HCEC 1CT (cell line): ENCODE measurements at regions not wholly inside any gene's neighbourhood (a gene's known extent, or its start where the extent isn't known, plus 50 kb on each side); places are given as distances from the start of the nearest gene placed in this dataset.
"Not testable (repeated sequence)": the region's sequence is repeated elsewhere in the genome, so short reads cannot be mapped to it uniquely, and the experiment has no call there.

Experiments used
- DNase-seq: peaks from one replicate; pipeline ENCODE4 v3.0.0-alpha.2; 2017

DNA sequence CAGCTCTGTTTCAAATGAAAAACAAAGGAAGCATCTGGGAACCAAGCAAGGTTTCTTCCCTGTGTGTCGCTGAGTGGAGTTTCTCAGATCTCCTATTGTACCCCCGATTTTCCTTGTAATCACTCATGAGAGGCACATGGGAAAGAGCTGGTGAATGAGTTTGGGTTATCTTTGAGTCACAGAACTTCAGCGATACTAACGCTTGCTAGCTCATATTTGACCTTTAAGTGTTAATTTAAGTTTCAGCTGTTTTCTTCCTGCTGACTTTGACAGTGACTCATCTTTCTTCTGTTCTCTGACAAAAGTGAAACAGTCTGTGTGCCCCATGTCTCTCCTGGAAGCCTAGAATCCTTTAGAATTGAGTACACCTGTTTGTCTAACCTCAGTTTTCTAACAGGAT lies 261.1 kb upstream of the RGS17 start:
- DNase-seq = peak; percentile 73

DNA sequence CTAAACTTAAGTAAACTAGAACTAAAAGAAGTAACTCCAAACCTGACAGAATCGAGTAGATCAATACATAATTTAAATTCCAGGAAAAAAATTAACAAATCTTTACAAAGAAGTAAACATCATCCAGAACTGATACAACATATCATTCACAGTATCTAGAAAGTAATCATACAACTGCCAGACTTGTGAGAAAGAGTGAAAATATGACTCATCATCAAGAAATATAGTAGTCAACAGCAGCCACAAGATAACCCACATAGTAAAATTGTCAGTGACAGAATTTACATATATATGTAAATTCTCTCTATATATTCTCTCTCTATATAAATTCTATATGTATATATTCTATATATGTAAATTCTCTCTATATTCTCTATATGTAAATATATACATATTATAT lies 242.8 kb upstream of the RGS17 start:
- DNase-seq = no peak

DNA sequence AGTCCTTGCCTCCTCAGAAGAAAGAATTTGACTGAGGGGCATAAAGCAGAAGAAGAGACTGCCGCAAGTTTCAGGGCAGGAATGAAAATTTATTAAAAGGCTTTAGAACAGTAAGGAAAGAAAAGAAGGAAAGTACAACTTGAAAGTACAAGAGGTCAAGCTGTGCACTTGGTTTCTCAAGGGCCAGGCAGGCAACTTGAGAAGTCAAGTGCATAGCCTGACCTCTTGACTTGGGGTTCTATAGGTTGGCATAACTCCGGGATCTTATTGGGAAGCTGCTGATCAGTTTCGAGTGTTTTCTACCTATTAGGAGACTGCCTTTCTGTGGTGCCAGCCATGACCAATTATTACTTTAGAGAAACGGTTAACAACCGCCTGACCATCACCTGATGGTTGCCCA lies 237.0 kb upstream of the RGS17 start:
- DNase-seq = no peak

DNA sequence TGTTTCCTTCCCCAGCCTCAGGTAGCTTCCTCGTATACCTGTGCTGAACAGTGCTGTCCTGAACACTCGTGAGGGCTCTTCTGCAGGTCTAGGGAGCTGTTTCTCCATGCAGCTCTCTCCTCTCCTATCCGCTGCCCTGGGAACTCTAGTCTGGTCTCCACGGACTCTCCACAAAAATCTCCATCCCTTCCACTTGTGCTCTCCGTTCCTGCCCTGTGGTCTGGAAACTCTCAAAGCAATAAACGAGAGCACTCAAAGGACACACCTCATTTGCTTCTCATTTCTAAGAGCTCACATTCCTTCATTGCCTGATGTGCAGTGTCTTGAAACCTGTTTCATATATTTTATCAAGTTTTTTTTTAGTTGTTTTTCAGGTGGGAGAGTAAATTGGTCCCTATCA lies 235.9 kb upstream of the RGS17 start:
- no peak for DNase-seq

DNA sequence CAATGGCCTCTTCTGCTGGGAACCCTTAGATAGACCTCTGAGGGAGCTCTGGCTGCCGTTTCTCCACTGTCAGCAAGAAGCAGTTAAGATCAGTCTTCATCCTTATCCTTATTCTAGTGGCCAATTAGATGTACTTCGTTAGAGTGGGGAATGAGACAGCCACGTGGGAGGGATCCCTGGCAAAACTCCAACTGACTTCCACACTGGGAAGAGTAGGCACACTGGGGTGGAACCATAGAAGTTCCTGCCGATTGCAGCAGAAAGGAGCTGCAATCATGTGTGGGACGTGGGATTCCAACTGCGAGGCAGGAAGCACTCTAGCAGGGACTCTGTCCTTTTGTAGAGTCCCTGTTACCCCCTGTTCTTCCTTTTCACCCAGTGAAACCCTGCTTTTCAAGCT lies 226.3 kb upstream of the RGS17 start:
- DNase-seq = no peak

DNA sequence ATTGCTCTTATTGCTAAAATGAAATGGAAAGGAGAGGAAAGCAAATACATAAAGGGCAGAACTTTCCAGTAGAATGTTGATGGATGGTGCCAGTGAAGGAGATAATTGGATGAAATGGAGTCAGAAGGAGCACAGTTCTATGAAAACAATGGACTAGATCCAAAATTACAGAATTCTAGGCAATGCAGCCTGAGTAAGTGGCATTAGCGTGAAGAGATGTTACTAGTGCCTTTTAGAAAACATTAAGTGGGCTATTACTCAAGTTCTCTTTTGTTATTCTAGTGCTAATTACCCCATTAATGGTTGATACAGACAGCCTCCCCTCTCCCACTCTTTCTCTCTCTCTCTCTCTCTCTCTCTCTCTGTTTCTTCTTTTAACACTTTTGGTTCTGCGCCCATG lies 209.5 kb upstream of the RGS17 start:
- DNase-seq = no peak

DNA sequence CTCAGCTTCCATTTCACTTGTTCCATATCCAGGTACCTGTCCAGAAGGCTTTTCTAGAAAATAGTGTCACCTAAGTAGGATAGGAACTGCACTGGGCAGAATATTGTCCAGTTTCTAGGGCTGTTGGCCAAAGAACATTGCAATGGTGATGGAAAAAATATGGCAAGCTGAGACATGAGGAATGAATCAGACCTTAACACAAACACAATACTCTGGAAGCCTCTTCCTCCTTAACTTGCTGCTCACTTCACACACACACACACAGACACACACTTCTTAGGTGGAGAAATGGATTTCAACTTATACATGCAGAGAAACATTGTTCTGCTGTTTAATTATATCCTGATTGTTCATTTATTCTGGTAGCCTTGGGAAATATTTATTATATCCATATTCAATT lies 203.0 kb upstream of the RGS17 start:
- no peak for DNase-seq

DNA sequence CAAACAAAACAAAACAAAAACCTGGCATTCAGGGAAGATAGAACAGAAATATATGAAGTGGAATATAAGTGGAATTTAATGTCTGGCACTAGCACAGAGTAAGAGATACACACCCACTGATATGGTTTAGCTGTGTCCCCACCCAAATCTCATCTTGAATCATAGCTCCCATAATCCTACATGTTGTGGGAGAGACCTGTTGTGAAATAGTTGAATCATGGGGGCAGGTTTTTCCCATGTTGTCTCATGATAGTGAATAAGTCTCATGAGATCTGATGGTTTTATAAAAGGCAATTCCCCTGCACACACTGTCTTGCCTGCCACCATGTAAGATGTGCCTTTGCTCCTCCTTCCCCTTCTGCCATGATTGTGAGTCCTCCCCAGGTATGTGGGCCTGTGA lies 200.1 kb upstream of the RGS17 start:
- not testable (repeated sequence) for DNase-seq

DNA sequence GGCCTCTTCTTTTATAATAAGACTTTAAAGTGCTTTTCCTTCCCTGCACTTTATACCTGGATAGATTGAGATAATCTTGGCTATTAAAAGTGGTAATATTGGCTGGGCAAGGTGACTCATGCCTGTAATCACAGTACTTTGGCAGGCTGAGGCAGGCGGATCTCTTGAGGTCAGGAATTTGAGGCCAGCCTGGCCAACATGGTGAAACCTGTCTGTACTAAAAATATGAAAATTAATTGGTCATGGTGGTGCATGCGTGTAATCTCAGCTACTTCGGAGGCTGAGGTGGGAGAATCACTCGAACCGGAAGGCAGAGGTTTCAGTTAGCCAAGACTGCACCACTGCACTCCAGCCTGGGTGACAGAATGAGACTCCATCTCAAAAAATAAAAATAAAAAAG lies 197.1 kb upstream of the RGS17 start:
- no peak for DNase-seq

DNA sequence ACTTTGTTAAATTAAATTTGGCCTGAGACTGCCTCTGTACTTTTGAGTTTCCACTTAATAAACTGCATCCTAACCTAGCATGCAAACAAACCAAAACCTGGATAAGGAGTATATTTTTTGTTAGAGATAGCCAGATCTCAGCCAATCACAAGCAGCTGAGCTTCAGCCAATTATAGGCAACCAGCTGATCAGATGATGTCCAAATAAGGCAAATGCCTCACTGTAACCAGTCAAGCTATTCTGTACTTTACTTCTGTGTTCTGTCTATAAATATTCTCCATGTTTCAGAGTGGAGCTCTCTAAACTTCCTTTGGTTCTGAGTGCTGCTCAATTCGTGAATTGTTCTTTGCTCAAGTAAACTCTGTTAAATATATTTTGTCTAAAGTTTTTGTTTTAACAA lies 194.6 kb upstream of the RGS17 start:
- no peak for DNase-seq

DNA sequence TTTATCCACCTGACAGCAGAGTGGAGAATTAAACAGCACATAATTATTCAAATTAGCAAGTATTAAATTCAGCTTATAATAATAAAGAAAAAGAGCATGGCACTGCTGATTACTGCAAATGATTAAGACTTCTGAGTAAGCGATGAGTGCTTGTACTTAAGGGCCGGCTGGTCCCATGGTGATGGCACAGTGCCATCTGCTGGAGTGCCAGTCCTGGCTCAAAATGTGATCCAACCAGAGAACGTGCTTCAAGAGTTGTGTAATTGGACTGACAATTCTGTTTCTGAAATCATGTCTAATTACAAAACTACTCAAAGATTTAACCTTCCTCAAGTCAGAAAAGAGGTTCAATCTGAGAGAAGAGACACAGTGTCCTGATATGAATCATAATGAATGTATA lies 181.6 kb upstream of the RGS17 start:
- DNase-seq = peak; percentile 62

DNA sequence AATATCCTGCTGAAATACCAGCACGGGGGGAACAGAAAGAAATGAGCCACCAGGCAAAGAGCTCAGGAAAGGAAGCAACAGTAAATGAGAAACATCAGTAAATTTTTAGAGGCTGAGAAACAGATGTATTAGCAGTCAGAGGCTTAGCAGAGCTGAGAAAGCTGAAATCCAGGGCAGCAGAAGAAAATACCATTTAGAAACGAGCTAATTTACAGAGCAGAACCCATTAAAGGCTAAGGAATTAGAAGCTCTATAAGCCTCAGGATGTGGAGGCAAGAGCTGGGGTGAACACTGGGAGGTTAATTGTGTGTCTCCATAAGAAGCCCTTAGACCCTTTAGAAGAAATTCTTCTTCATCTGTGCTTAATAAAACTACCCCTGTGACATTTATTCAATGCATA lies 178.6 kb upstream of the RGS17 start:
- DNase-seq = no peak

DNA sequence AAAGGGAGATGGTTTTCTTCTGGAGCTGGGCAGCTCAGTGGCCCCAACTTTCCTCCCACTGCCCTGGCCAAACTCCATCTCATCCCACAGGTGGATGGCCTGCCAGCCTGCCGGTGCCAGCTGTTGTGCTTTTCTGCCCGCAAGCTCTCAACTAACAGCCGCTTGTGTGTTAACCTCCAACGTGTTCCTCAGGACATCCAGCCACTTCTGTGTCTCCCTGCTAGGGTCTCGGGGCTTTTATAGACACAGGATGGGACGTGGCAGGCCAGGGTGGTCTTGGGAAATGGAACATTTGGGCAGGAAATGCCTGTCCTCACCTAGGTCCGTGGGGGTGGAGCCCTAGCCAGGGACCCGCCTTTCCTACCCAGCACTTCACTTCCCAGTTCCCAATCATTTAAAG lies 171.1 kb upstream of the RGS17 start:
- DNase-seq = no peak

DNA sequence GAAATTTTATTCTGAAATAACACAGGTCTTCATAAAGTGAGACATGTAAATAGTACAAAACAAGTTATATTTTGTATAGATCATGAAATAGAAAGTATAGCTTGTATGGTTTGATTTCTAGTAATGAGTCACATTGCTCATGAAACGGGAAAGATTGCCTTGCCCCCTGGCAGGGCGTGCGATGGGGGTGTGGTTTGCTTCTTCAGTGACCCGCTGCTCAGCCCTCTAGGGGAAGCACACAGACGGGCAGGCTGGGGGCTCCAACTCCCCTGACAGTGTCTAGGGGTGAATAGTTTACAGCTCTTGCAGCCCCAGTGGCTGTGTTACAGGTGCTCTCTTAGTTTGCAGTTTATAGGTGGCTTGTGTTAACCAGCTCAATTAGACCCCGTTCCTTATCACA lies 170.5 kb upstream of the RGS17 start:
- no peak for DNase-seq

DNA sequence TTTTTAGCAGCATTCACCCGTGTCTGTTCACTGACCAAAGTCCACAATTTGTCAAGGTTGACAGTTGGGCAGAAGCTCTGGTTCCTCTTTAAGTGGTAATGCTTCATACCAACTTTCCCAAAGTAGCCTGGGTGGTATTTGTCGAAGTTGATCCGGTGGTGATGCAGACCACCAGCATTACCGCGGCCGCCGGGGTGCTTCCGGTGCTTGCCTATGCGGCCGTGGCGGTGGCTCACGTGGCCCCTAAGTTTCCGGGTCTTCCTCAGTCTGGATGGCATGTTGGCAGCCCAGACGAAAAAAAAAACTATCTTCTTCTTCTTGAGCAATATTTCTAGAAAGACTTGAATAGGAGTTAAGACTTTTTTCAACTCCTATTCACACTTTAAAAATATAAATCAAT lies 151.4 kb upstream of the RGS17 start:
- DNase-seq = not testable (repeated sequence)

DNA sequence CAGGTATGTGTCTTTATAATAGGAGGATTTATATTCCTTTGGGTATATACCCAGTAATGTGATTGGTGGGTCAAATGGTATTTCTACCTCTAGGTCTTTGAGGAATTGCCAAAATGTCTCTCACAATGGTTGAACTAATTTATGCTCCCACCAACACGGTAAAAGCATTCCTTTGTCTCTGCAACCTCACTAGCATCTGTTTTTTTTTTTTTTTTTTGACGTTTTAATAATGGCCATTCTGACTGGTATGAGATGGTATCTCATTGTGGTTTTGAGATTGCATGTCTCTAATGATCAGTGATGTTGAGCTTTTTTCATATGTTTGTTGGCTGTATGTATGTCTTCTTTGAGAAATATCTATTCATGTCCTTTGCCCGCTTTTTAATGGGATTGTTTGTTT lies 144.9 kb upstream of the RGS17 start:
- no peak for DNase-seq

DNA sequence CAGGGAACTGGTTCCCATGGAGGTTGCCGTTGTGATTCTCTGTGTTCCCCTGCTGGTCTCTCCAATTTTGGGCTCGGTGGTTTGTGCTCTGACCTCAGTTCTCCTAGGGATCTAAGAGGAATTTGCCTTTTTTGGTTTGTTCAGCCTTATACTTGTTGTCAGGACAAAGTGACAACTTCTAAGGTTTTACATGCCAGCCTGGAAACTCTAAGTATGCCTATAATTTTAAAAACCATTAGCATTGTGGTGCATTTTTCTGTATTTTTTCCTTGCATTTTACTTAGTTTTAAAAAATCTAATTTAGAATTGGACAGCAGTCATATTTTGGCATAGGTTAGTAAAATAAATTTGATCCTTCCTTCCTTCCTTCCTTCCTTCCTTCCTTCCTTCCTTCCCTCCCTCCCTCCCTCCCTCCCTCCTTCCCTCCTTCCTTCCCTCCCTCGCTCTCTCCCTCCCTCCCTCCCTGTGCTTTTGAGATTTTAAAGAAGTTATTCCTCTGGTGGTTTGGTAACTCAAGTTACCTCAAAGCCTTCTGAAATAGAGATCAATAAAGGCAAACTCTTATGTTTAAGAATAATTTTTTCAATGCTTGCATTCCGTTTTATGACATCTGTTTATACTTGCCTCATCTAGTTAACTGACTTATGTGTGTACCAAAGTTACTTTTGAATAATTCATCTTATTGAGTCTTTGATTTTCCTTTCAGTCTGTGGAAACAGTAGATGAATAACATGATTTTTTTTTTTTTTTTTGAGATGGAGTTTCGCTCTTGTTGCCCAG lies 141.3 kb upstream of the RGS17 start:
- no peak for DNase-seq

DNA sequence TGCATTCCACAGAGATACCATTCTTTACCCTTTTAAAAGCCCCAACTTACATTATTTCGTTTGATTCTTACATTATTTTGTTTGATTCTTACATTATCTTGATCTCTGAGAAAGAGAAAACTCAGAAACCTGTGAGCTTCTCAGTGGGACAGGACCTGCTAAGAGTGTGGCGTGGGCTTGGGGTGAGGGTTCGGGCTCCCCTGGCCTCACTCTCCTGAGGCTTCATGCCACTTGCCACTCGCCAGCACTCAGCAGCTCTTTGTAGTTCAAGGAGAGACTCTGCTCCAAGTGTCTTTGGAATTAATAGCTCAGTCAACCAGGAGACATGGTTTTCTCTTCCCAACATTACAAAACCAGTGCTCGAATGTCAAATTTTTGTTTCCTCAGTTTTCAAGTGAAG lies 132.4 kb upstream of the RGS17 start:
- no peak for DNase-seq

DNA sequence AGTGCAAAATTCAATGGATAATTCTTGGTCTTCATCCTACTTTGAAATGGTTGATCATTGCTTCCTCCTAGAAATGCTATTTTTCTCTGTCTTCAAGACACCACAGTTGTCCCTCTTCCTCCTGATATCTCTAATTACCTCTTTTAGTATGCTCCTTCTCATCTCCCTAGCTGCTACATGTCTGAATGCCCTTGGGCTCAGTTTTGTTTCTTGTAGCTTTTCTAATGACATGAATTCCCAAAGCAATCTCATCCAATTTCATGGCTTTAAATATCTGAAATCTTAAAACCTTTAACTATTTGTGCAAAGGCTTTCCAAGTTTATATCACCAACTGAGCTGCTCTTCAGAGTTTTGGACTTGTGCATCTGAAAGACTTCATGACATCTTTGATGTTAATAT lies 120.2 kb upstream of the RGS17 start:
- DNase-seq = no peak

DNA sequence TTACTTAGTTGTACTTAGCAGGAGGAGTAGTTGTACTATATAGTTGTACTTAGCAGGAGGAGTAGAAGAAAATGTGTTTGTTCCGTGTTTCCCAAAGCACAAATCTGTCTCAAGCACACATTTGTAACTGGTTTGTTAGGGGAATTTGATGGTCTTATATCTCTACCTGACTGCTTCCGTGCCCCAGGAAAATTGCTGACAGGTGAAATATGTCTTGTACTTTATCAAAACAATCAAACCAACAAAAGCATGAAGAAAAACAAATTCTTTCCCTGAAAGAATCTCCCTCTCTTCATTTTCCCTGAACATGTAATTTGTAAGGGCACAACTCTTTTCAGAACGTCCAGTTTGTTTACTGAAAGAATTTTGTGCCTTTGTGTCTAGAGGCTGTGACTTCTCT lies 106.6 kb upstream of the RGS17 start:
- no peak for DNase-seq

DNA sequence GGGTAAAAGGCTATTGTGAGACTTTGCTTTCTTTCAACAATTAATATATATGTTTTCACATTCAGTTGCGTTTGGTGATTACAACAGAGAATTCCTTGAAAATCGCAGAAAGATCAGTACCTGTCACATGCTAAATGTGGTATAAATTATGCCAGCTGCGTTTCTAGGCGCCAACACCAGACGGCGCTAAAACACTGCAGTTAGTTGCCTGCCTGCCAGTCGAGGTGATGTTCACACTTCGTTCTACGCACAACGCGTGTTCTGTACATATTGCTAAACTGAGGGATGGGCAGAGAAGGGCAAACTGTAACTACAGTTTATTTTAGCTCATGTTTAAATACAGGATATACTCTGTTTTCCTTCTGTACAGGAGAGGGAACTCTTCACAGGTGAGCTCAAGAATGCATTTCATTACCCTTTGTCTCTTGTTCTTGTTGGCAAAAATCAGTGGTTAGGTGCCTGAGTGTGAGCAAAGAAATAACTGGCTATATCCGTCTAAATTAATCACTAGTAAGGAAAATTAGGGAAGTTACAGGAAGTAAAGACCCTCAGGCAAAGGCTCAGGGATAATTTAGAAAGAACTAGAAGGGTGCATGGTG lies 100.1 kb upstream of the RGS17 start:
- peak; percentile 50 for DNase-seq

DNA sequence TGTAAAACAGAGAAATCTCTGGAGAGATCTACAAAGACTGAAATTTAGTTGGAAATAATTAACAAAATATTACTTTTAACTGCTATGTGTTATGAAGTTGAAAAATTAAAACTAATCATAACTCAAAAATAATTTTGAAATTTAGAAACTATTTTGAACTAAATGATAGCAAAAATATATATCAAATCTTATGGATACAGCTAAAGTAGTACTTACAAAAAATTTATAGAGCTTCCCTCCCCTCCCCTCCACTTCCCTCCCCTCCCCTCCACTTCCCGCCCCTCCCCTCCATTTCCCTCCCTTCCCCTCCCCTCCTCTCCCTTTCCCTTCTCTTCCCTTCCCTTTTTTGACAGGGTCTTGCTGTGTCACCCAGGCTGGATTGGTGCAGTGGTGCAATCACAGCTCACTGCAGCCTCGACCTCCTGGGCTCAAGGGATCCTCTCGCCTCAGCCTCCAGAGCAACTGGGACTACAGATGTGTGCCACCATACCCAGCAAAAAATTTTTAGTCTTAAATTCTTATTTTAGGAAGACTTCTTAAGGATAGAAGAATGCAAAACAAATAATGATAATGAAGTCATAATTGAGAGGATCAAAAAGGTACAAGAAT lies 87.2 kb upstream of the RGS17 start:
- no peak for DNase-seq

DNA sequence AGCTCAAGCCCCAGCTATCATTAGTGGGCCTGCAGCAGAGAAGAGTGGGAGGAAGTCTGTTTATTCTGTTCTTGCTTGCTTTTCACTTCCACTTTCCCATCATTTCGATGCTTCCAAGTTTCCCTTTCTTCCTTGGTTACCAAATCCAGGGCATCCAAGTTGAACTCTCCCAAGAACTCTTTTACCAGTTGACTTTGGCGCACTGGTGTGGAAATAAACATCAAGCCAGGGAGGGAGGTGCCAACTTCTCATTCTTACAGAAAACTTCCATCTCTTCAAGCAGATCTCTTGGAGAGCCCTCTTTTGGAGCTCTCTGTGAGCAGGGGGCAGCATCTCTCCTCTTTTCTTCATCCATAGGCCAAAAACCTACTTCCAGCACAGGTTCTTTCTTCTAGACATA lies 85.7 kb upstream of the RGS17 start:
- no peak for DNase-seq

DNA sequence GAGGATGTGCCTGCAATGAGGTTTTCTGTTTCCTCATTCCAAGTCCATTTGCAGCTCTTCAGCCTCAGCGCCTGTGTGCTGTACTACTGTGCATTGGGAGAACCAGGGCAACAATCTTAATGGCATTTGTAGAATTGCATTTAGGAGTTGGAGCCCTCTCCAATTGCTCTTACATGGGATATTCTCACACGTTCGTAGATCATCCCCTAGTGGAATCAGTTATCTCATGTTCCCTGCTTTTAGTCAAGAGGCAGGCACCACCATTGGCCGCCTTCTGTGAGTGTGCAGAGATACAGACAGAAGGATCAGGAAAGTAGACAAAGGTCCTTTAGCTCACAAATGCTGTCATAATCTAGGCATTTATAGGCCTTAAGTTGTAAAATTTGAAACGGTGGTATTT lies 84.2 kb upstream of the RGS17 start:
- DNase-seq = peak; percentile 19

DNA sequence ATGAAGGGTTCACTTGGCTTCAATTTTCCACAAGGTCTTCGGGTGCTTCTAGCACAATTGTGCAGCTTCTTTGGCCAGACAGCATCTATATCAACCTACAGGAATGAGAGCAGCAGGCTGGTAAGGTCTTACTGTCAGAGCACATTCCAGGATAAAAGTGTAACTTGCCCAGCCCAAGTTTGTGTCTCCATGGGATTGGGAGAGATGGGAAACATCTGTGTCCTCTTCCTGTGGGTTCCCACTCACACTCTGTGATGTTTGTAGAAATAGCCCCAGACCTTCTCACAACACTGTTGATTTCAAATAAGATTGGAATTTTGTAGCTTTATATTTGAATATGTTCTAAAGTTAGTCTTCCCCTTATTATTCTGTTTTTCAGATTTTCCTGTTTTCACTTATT lies 83.4 kb upstream of the RGS17 start:
- DNase-seq = peak; percentile 36
